CD14-positive monocyte (primary cell): ENCODE measurements at regions not wholly inside any gene's neighbourhood (a gene's known extent, or its start where the extent isn't known, plus 50 kb on each side); places are given as distances from the start of the nearest gene placed in this dataset.

Experiments
- DNase-seq, 3 donors: peaks; one replicate each; pipeline ENCODE4 v3.0.0-alpha.2; 2011 to 2022
- H2AFZ ChIP-seq: 2 replicates; pipeline ENCODE4 v1.6.0; 2012; ENCODE audit warnings: mild to moderate bottlenecking, low read depth, low read length, inconsistent platforms; ENCODE audit not compliant: insufficient read depth, poor library complexity, severe bottlenecking
- H3K27ac ChIP-seq, 2 donors: 1 replicate in 1 of 2; 2 replicates in 1 of 2; pipeline ENCODE4 v1.5.1; 2012 to 2013; ENCODE audit warnings: low read length in 2 of 2, control low read depth in 1 of 2, inconsistent platforms in 1 of 2, low read depth in 1 of 2, mild to moderate bottlenecking in 1 of 2
- H3K27me3 ChIP-seq, 2 donors: one replicate each; pipeline versions ENCODE4 v1.6.0 to v1.6.1; 2011 to 2013; ENCODE audit warnings: low read length in 2 of 2; ENCODE audit not compliant: control insufficient read depth in 2 of 2, insufficient read depth in 2 of 2
- H3K36me3 ChIP-seq, 2 donors: replicated peaks in 1 of 2; 1 replicate in 1 of 2; 2 replicates in 1 of 2; pipeline versions ENCODE4 v1.5.1 to v1.6.1; 2012 to 2013; ENCODE audit warnings: low read length in 2 of 2, control low read depth in 1 of 2, inconsistent platforms in 1 of 2, mild to moderate bottlenecking in 1 of 2; ENCODE audit not compliant: insufficient read depth in 2 of 2, control insufficient read depth in 1 of 2
- H3K4me1 ChIP-seq, 2 donors: 1 replicate in 1 of 2; 2 replicates in 1 of 2; pipeline versions ENCODE4 v1.5.1 to v1.6.1; 2012 to 2013; ENCODE audit warnings: low read length in 2 of 2, control low read depth in 1 of 2, inconsistent platforms in 1 of 2, mild to moderate bottlenecking in 1 of 2, moderate library complexity in 1 of 2; ENCODE audit not compliant: insufficient read depth in 2 of 2, control insufficient read depth in 1 of 2
- H3K4me2 ChIP-seq: replicated peaks from 2 replicates; pipeline ENCODE3; 2012; ENCODE audit warnings: low read length, moderate library complexity, mild to moderate bottlenecking; ENCODE audit not compliant: poor library complexity, severe bottlenecking; ENCODE audit errors: extremely low read depth
- H3K4me3 ChIP-seq, 3 experiments: fragments of 200-600 bp in 1 of 3; sonication (generic) in 1 of 3; replicated peaks in 1 of 3; 1 replicate in 2 of 3; 2 replicates in 1 of 3; pipeline ENCODE4 v1.5.1; 2011 to 2013; ENCODE audit warnings: low read length in 3 of 3, mild to moderate bottlenecking in 3 of 3, control low read depth in 2 of 3, low read depth in 2 of 3, inconsistent platforms in 1 of 3, moderate library complexity in 1 of 3
- H3K79me2 ChIP-seq: 2 replicates; pipeline ENCODE4 v1.6.0; 2012; ENCODE audit warnings: mild to moderate bottlenecking, control low read depth, inconsistent platforms, low read length, moderate library complexity; ENCODE audit not compliant: insufficient read depth
- H3K9ac ChIP-seq: 2 replicates; pipeline ENCODE4 v1.6.0; 2017; ENCODE audit warnings: low read length, mild to moderate bottlenecking; ENCODE audit not compliant: insufficient read depth, poor library complexity, severe bottlenecking
- H3K9me3 ChIP-seq, 2 donors: replicated peaks in 1 of 2; 1 replicate in 1 of 2; 2 replicates in 1 of 2; pipeline versions ENCODE4 v1.5.1 to v1.6.1; 2012 to 2013; ENCODE audit warnings: low read length in 2 of 2, control low read depth in 1 of 2; ENCODE audit not compliant: control insufficient read depth in 1 of 2, insufficient read depth in 1 of 2
- H4K20me1 ChIP-seq: 2 replicates; pipeline ENCODE4 v1.6.0; 2012; ENCODE audit warnings: mild to moderate bottlenecking, low read length, control low read depth, moderate library complexity; ENCODE audit not compliant: insufficient read depth
- H3K27ac Mint-ChIP-seq, 7 donors: one replicate each; pipeline ENCODE4 v1.8.0; 2020; ENCODE audit warnings: mild to moderate bottlenecking in 7 of 7, mixed read lengths in 7 of 7, moderate library complexity in 6 of 7, inconsistent platforms in 2 of 7
- H3K27me3 Mint-ChIP-seq, 3 donors: one replicate each; pipeline ENCODE4 v1.8.0; 2021 to 2022; ENCODE audit warnings: low read depth in 3 of 3, mild to moderate bottlenecking in 3 of 3, mixed read lengths in 3 of 3, moderate library complexity in 3 of 3, inconsistent platforms in 1 of 3
- H3K36me3 Mint-ChIP-seq, 2 donors: one replicate each; pipeline ENCODE4 v1.8.0; 2020; ENCODE audit warnings: mixed read lengths in 2 of 2, inconsistent platforms in 1 of 2, mild to moderate bottlenecking in 1 of 2
- H3K4me1 Mint-ChIP-seq: one replicate; pipeline ENCODE4 v1.8.0; 2020; ENCODE audit warnings: mild to moderate bottlenecking, mixed read lengths
- H3K4me3 Mint-ChIP-seq, 2 donors: one replicate each; pipeline ENCODE4 v1.8.0; 2020; ENCODE audit warnings: mild to moderate bottlenecking in 2 of 2, mixed read lengths in 2 of 2, moderate library complexity in 1 of 2
- H3K9me3 Mint-ChIP-seq, 7 donors: one replicate each; pipeline ENCODE4 v1.8.0; 2020 to 2022; ENCODE audit warnings: mixed read lengths in 7 of 7, mild to moderate bottlenecking in 6 of 7, moderate library complexity in 6 of 7, inconsistent platforms in 2 of 7
- CTCF ChIP-seq: fragments of 200-600 bp; IDR thresholded peaks from one replicate; pipeline ENCODE4 v1.8.0; 2022; ENCODE audit warnings: antibody characterized with exemption, mild to moderate bottlenecking
- WGBS: methylation state at CpG from one replicate; pipeline ENCODE4 v1.1.5; 2013; ENCODE audit warnings: missing lambda C conversion rate; ENCODE audit not compliant: insufficient coverage; 5-methylcytosine and 5-hydroxymethylcytosine counted together
- intact Hi-C, 2 donors: fragments of 100-400 bp; cut with micrococcal nuclease; formaldehyde crosslinking; loops; one replicate each; pipeline versions ENCODE4 v1.15.0 to v1.15.1; 2023

GRCh38 chrX:21167011-21167410 lies 207.2 kb upstream of the CNKSR2 start:
- no peak for TF ChIP-seq CTCF
- no peaks in the 10 kb centered on the region for H4K20me1 ChIP-seq
- no peaks in the 10 kb centered on the region for H3K27me3 ChIP-seq
- H3K4me3 ChIP-seq, result no peak overlapping the region
- H3K27ac ChIP-seq, result no peak overlapping the region
- no peak overlapping the region for H3K9ac ChIP-seq
- no peaks in the 10 kb centered on the region for H3K9me3 ChIP-seq
- H3K4me2 ChIP-seq, result no peak overlapping the region
- peaks cover 13% of the 10 kb centered on the region for H3K4me1 Mint-ChIP-seq
- no peaks in the 10 kb centered on the region for H3K36me3 Mint-ChIP-seq
- H3K4me1 ChIP-seq, result peaks cover 0 to 5% of the 10 kb centered on the region in 2 donors
- no peak overlapping the region for H2AFZ ChIP-seq
- peaks cover 0 to 3% (median 1%) of the 10 kb centered on the region in 3 donors for H3K27me3 Mint-ChIP-seq
- H3K36me3 ChIP-seq, result no peaks in the 10 kb centered on the region
- intact Hi-C loops, result no loop called here
- no peaks in the 10 kb centered on the region for H3K79me2 ChIP-seq
- DNase-seq, result no peak
- WGBS, result no CpG with 5 or more reads among the region's 2 CpGs
- no peak overlapping the region for H3K4me3 Mint-ChIP-seq
- no peaks in the 10 kb centered on the region for H3K9me3 Mint-ChIP-seq
- H3K27ac Mint-ChIP-seq, result no peak overlapping the region

- Histone ChIP-seq H3K4me1 (peaks cover 0 to 5% of the 10 kb centered on the region in 2 donors), H3K27me3 (no peaks in the 10 kb centered on the region), H2AFZ (no peak overlapping the region), H3K9ac (no peak overlapping the region), H3K9me3 (no peaks in the 10 kb centered on the region), H3K36me3 (no peaks in the 10 kb centered on the region), H3K79me2 (no peaks in the 10 kb centered on the region), H4K20me1 (no peaks in the 10 kb centered on the region), H3K4me3 (no peak overlapping the region), H3K4me2 (no peak overlapping the region), H3K27ac (no peak overlapping the region)
- DNase-seq, result no peak
- no CpG with 5 or more reads among the region's 1 CpG for WGBS
- Mint-ChIP-seq H3K36me3 (no peaks in the 10 kb centered on the region), H3K27me3 (peaks cover 0 to 3% (median 1%) of the 10 kb centered on the region in 3 donors), H3K4me1 (peaks cover 13% of the 10 kb centered on the region), H3K27ac (no peak overlapping the region), H3K9me3 (no peaks in the 10 kb centered on the region), H3K4me3 (no peak overlapping the region)
- intact Hi-C loops, result no loop called here
- no peak for TF ChIP-seq CTCF
These were observed 206.7 kb upstream of the CNKSR2 start for GRCh38 chrX:21167494-21167893.
